NT2/D1 (cell line): ENCODE measurements at regions not wholly inside any gene's neighbourhood (a gene's known extent, or its start where the extent isn't known, plus 50 kb on each side); places are given as distances from the start of the nearest gene placed in this dataset.

ENCODE experiments used
- DNase-seq: peaks from one replicate; pipeline ENCODE4 v3.0.0-alpha.2; 2011; ENCODE audit warnings: low read depth, low spot score
- H3K27me3 ChIP-seq: 2 replicates; pipeline ENCODE4 v1.6.0; 2011; ENCODE audit warnings: mild to moderate bottlenecking; ENCODE audit not compliant: insufficient read length, insufficient read depth
- H3K36me3 ChIP-seq: 2 replicates; pipeline ENCODE4 v1.6.1; 2011; ENCODE audit warnings: mild to moderate bottlenecking, low read length, mixed read lengths; ENCODE audit not compliant: insufficient read depth, insufficient read length
- H3K4me1 ChIP-seq: 2 replicates; pipeline ENCODE4 v1.5.1; 2011; ENCODE audit not compliant: insufficient read depth, insufficient read length
- H3K4me3 ChIP-seq: 2 replicates; pipeline ENCODE4 v1.5.1; 2011; ENCODE audit warnings: low read depth; ENCODE audit not compliant: insufficient read length
- H3K9ac ChIP-seq: 2 replicates; pipeline ENCODE4 v1.6.0; 2011; ENCODE audit warnings: low read depth; ENCODE audit not compliant: insufficient read length
- H3K9me3 ChIP-seq: 2 replicates; pipeline ENCODE4 v1.5.1; 2011; ENCODE audit warnings: mild to moderate bottlenecking, low read length; ENCODE audit not compliant: insufficient read depth
- SUZ12 ChIP-seq: IDR thresholded peaks from 2 replicates; pipeline ENCODE4 v1.6.1; 2011; ENCODE audit not compliant: insufficient read length, insufficient read depth; ENCODE audit errors: extremely low read depth
- YY1 ChIP-seq: IDR thresholded peaks from 2 replicates; pipeline ENCODE4 v1.6.1; 2011; ENCODE audit not compliant: insufficient read length, insufficient read depth
- ZNF274 ChIP-seq: IDR thresholded peaks from 2 replicates; pipeline ENCODE4 v1.6.1; 2011; ENCODE audit warnings: mild to moderate bottlenecking, low read depth, low read length

- H3K4me1 ChIP-seq, result peaks cover 5% of the 10 kb centered on the region
- no peaks in the 10 kb centered on the region for H3K27me3 ChIP-seq
- no peak for DNase-seq
- H3K9ac ChIP-seq, result no peak overlapping the region
- H3K4me3 ChIP-seq, result no peak overlapping the region
- TF ChIP-seq ZNF274 (no peak), SUZ12 (no peak), YY1 (no peak)
- H3K9me3 ChIP-seq, result no peaks in the 10 kb centered on the region
- H3K36me3 ChIP-seq, result no peaks in the 10 kb centered on the region
Observed at GRCh38 chr6:167507376-167507945, 182.6 kb downstream of the TTLL2 start.

- no peaks in the 10 kb centered on the region for H3K9me3 ChIP-seq
- no peak for TF ChIP-seq ZNF274
- TF ChIP-seq YY1, result no peak
- no peak for TF ChIP-seq SUZ12
Observed at GRCh38 chr6:167508919-167509852, 184.3 kb downstream of the TTLL2 start.

GRCh38 chr6:167509853-167510220 lies 185.0 kb downstream of the TTLL2 start:
- TF ChIP-seq SUZ12, result no peak
- no peak for TF ChIP-seq YY1
- no peaks in the 10 kb centered on the region for H3K27me3 ChIP-seq
- no peak for DNase-seq

More at GRCh38 chr6:167508919-167509852, 184.3 kb downstream of the TTLL2 start:
- no peak for DNase-seq
- no peaks in the 10 kb centered on the region for H3K27me3 ChIP-seq
- H3K9ac ChIP-seq, result no peak overlapping the region
- no peaks in the 10 kb centered on the region for H3K36me3 ChIP-seq
- H3K4me3 ChIP-seq, result no peak overlapping the region
- peaks cover 5% of the 10 kb centered on the region for H3K4me1 ChIP-seq

GRCh38 chr6:167510648-167511047 lies 185.8 kb downstream of the TTLL2 start:
- DNase-seq, result no peak
- Histone ChIP-seq H3K4me3 (no peak overlapping the region), H3K27me3 (no peaks in the 10 kb centered on the region), H3K4me1 (peaks cover 5% of the 10 kb centered on the region), H3K36me3 (no peaks in the 10 kb centered on the region), H3K9ac (no peak overlapping the region), H3K9me3 (no peaks in the 10 kb centered on the region)
- TF ChIP-seq SUZ12, result no peak
- TF ChIP-seq ZNF274, result no peak
- TF ChIP-seq YY1, result no peak

More at GRCh38 chr6:167509853-167510220, 185.0 kb downstream of the TTLL2 start:
- Histone ChIP-seq H3K9ac (no peak overlapping the region), H3K4me3 (no peak overlapping the region), H3K4me1 (peaks cover 5% of the 10 kb centered on the region), H3K9me3 (no peaks in the 10 kb centered on the region), H3K36me3 (no peaks in the 10 kb centered on the region)

- DNase-seq, result no peak
- Histone ChIP-seq H3K27me3 (no peaks in the 10 kb centered on the region), H3K4me1 (peaks cover 3% of the 10 kb centered on the region), H3K9ac (no peak overlapping the region), H3K4me3 (no peak overlapping the region), H3K36me3 (no peaks in the 10 kb centered on the region), H3K9me3 (no peaks in the 10 kb centered on the region)
- no peak for TF ChIP-seq ZNF274
Observed at GRCh38 chr6:167512696-167513375, 187.9 kb downstream of the TTLL2 start.

- no peak for DNase-seq
- Histone ChIP-seq H3K9me3 (no peaks in the 10 kb centered on the region), H3K36me3 (no peaks in the 10 kb centered on the region), H3K4me1 (peaks cover 3% of the 10 kb centered on the region), H3K9ac (no peak overlapping the region), H3K4me3 (no peak overlapping the region), H3K27me3 (no peaks in the 10 kb centered on the region)
- TF ChIP-seq ZNF274 (no peak), YY1 (no peak), SUZ12 (no peak)
Observed at GRCh38 chr6:167513778-167514177, 188.9 kb downstream of the TTLL2 start.

- no peaks in the 10 kb centered on the region for H3K36me3 ChIP-seq
- H3K9ac ChIP-seq, result no peak overlapping the region
- DNase-seq, result no peak
Observed at GRCh38 chr6:167514524-167514923, 189.6 kb downstream of the TTLL2 start.

More at GRCh38 chr6:167514524-167514923, 189.6 kb downstream of the TTLL2 start:
- H3K4me1 ChIP-seq, result no peaks in the 10 kb centered on the region
- TF ChIP-seq SUZ12, result no peak
- no peak for TF ChIP-seq ZNF274
- no peak for TF ChIP-seq YY1
- no peaks in the 10 kb centered on the region for H3K27me3 ChIP-seq
- H3K4me3 ChIP-seq, result no peak overlapping the region
- H3K9me3 ChIP-seq, result no peaks in the 10 kb centered on the region
